Peyer's patch (tissue), 4 donors: ENCODE measurements at regions not wholly inside any gene's neighbourhood (a gene's known extent, or its start where the extent isn't known, plus 50 kb on each side); places are given as distances from the start of the nearest gene placed in this dataset.

Experiments
- DNase-seq, 3 donors: peaks; one replicate each; pipeline ENCODE4 v3.0.0-alpha.2; 2017 to 2019
- H3K27ac ChIP-seq, 4 donors: fragments of 200-600 bp; sonication (generic); one replicate each; pipeline ENCODE4 v1.5.1; 2016 to 2019
- H3K27me3 ChIP-seq, 2 donors: fragments of 200-600 bp; sonication (generic); one replicate each; pipeline ENCODE4 v1.5.1; 2019
- H3K36me3 ChIP-seq, 3 donors: fragments of 200-600 bp; sonication (generic); one replicate each; pipeline ENCODE4 v1.5.1; 2016 to 2019
- H3K4me1 ChIP-seq, 4 donors: fragments of 200-600 bp; sonication (generic); one replicate each; pipeline ENCODE4 v1.5.1; 2016 to 2019
- H3K4me3 ChIP-seq, 4 donors: fragments of 200-600 bp; sonication (generic); 1 replicate in 3 of 4; 2 replicates in 1 of 4; pipeline ENCODE4 v1.5.1; 2016 to 2019; ENCODE audit warnings: mild to moderate bottlenecking in 1 of 4
- H3K9me3 ChIP-seq, 4 donors: fragments of 200-600 bp; sonication (generic); one replicate each; pipeline ENCODE4 v1.5.1; 2016 to 2019; ENCODE audit warnings: mild to moderate bottlenecking in 1 of 4
- POLR2A ChIP-seq, 2 donors: fragments of 450-650 bp; IDR thresholded peaks; one replicate each; pipeline ENCODE4 v1.5.1; 2017; ENCODE audit warnings: antibody characterized with exemption in 2 of 2, mild to moderate bottlenecking in 2 of 2, moderate library complexity in 2 of 2
- TF ChIP-seq, protein P1 (sequence below), 6 experiments: fragments of 450-650 bp in 4 of 6; fragments of 200-600 bp in 2 of 6; sonication (generic) in 1 of 6; IDR thresholded peaks; one replicate each; pipeline ENCODE4 v1.5.1; 2017 to 2019; ENCODE audit warnings: antibody characterized with exemption in 6 of 6, mild to moderate bottlenecking in 3 of 6, moderate library complexity in 1 of 6

DNA sequence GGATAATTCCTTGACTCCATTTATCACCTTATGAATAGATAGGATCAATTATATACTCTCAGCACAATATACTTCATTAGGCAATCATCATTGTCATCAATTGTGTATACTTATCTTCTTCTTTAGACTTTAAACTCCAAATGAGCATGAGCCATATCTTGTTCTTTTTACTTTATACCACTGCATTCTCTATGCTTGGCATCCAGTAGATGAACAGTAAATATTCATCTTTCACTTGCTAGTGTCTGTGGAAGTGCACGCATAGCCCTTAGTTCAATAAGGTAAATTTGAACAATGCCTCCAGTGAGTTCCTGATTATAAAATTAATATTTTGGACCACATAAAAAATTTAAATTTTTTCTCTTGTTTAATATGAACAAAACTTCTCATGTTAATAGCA is 172.3 kb upstream of the SPRY2 start:
- Histone ChIP-seq H3K9me3 (peaks cover 0 to 4% (median 0%) of the 10 kb centered on the region in 4 donors), H3K4me1 (no peaks in the 10 kb centered on the region), H3K27ac (no peak overlapping the region), H3K27me3 (no peaks in the 10 kb centered on the region), H3K36me3 (no peaks in the 10 kb centered on the region), H3K4me3 (no peak overlapping the region)
- TF ChIP-seq, protein P1, sequence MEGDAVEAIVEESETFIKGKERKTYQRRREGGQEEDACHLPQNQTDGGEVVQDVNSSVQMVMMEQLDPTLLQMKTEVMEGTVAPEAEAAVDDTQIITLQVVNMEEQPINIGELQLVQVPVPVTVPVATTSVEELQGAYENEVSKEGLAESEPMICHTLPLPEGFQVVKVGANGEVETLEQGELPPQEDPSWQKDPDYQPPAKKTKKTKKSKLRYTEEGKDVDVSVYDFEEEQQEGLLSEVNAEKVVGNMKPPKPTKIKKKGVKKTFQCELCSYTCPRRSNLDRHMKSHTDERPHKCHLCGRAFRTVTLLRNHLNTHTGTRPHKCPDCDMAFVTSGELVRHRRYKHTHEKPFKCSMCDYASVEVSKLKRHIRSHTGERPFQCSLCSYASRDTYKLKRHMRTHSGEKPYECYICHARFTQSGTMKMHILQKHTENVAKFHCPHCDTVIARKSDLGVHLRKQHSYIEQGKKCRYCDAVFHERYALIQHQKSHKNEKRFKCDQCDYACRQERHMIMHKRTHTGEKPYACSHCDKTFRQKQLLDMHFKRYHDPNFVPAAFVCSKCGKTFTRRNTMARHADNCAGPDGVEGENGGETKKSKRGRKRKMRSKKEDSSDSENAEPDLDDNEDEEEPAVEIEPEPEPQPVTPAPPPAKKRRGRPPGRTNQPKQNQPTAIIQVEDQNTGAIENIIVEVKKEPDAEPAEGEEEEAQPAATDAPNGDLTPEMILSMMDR (IDR thresholded peaks at IDR 0.05): no peak
- no peak for TF ChIP-seq POLR2A (IDR thresholded peaks at IDR 0.05)
- no peak for DNase-seq

DNA sequence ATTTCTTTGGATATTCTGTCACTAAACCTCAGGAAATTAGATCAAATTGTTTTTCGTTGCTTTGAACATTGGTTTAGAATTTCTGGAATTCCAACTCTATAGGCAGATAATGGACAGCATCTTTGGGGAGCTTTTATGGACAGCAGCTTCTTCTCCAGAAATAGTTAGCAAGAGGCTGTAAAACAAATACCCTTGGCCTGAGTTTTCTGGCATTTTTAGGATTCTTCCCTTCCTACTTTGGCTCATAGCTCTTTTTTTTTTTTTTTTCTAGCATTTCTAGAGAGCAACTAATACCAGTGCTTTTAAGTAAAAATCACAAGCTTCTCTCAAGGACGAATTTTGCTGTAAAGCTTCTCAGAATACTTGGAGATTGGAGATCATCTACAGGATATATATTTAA is 169.8 kb upstream of the SPRY2 start:
- Histone ChIP-seq H3K4me3 (no peak overlapping the region), H3K27ac (no peak overlapping the region), H3K4me1 (no peaks in the 10 kb centered on the region), H3K27me3 (no peaks in the 10 kb centered on the region), H3K36me3 (no peaks in the 10 kb centered on the region), H3K9me3 (no peaks in the 10 kb centered on the region)
- DNase-seq: no peak
- no peak for TF ChIP-seq POLR2A (IDR thresholded peaks at IDR 0.05)

DNA sequence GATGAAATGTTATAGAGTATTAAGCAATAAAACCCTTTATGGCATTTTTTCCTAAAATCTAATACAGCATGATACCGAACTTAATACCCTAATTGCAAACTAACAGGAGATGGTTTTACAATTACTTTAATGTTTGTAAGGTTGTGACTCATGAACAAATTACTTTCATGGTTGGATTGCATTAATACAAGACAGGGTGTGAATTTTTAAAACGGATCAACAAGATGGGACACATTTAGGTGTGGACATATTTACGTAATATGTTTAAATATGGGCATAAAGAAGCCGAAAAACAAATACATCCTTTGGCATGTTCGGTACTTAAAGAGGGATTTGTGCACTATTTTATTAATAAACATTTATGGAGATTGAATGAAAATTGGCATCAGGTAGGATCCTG is 168.3 kb upstream of the SPRY2 start:
- Histone ChIP-seq H3K4me1 (no peaks in the 10 kb centered on the region), H3K27me3 (no peaks in the 10 kb centered on the region), H3K9me3 (no peaks in the 10 kb centered on the region), H3K4me3 (no peak overlapping the region), H3K36me3 (no peaks in the 10 kb centered on the region), H3K27ac (no peak overlapping the region)
- DNase-seq: no peak
- TF ChIP-seq, protein P1 (IDR thresholded peaks at IDR 0.05): no peak
- no peak for TF ChIP-seq POLR2A (IDR thresholded peaks at IDR 0.05)

DNA sequence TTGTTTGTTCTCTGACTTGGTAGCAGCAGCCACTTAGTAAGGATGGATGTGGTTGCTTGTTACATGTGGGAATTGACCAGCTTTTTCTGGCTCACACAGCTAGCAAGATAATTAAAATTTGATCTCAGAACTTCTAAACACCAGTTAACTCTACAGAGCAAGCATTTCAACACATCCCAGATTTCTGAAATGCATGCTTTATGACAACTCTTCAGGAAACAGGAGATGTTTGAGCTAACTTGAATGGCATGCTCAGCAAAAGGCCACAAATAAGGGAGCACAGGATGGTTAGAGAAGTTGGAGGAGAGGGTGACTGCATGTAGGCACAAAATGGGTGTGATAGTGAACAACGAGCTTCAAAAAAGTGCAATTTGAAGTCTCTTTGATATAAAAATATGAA is 167.1 kb upstream of the SPRY2 start:
- H3K36me3 ChIP-seq: no peaks in the 10 kb centered on the region
- no peak for DNase-seq
- no peak overlapping the region for H3K4me3 ChIP-seq
- H3K27me3 ChIP-seq: no peaks in the 10 kb centered on the region
- H3K9me3 ChIP-seq: no peaks in the 10 kb centered on the region
- TF ChIP-seq, protein P1 (IDR thresholded peaks at IDR 0.05): no peak
- no peak for TF ChIP-seq POLR2A (IDR thresholded peaks at IDR 0.05)
- no peaks in the 10 kb centered on the region for H3K4me1 ChIP-seq
- no peak overlapping the region for H3K27ac ChIP-seq

DNA sequence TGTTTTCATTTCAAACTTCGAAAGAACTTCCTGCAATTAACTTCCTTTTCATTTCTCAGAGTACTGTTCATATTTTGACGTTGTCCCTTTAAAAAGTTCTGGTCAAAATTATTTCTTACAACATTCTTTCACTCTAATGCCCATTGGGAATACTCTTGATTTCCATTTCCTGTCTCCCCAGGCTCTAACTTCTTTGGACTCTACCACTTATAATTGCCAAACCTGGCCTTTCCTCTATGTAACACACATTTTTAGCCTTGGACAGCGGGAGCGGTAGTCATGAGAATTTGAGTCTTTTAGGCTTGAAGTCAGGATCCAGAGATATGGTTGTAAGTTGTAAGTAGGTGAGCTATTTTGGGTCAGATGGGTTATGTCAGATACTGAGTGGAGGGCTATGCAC is 163.5 kb upstream of the SPRY2 start:
- Histone ChIP-seq H3K27ac (no peak overlapping the region), H3K27me3 (no peaks in the 10 kb centered on the region), H3K4me3 (no peak overlapping the region), H3K36me3 (no peaks in the 10 kb centered on the region), H3K9me3 (no peaks in the 10 kb centered on the region), H3K4me1 (no peaks in the 10 kb centered on the region)
- no peak for DNase-seq
- TF ChIP-seq, protein P1 (IDR thresholded peaks at IDR 0.05): no peak
- no peak for TF ChIP-seq POLR2A (IDR thresholded peaks at IDR 0.05)

DNA sequence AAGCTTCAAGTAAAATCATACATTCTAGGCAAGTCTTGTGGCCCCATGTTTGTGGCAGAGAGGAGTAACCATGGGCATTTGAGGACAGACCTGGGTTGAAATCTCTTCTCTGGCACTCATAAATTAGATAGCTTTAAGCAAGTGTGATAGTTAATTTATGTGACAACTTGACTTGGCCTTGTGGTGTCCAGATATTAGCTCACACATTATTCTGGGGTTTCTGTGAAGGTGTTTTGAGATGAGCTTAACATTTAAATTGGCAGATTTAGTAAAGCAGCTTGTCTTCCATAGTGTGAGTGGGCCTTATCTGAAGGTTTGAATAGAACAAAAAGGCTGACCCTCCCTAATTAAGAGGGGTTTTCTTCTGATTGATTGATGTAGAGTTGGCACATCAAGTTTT is 161.4 kb upstream of the SPRY2 start:
- no peak for TF ChIP-seq POLR2A (IDR thresholded peaks at IDR 0.05)
- TF ChIP-seq, protein P1 (IDR thresholded peaks at IDR 0.05): no peak
- H3K4me1 ChIP-seq: no peaks in the 10 kb centered on the region

More for the DNA sequence above, 161.4 kb upstream of the SPRY2 start:
- H3K27ac ChIP-seq: no peak overlapping the region
- H3K9me3 ChIP-seq: no peaks in the 10 kb centered on the region
- H3K36me3 ChIP-seq: no peaks in the 10 kb centered on the region
- no peak overlapping the region for H3K4me3 ChIP-seq
- H3K27me3 ChIP-seq: no peaks in the 10 kb centered on the region
- no peak for DNase-seq
